ENCODE measurements at regions not wholly inside any gene's neighbourhood (a gene's known extent, or its start where the extent isn't known, plus 50 kb on each side); places are given as distances from the start of the nearest gene placed in this dataset.

GRCh38 chr2:64260817-64261216 lies 116.6 kb upstream of the PELI1 start:
- TF ChIP-seq, protein P1, sequence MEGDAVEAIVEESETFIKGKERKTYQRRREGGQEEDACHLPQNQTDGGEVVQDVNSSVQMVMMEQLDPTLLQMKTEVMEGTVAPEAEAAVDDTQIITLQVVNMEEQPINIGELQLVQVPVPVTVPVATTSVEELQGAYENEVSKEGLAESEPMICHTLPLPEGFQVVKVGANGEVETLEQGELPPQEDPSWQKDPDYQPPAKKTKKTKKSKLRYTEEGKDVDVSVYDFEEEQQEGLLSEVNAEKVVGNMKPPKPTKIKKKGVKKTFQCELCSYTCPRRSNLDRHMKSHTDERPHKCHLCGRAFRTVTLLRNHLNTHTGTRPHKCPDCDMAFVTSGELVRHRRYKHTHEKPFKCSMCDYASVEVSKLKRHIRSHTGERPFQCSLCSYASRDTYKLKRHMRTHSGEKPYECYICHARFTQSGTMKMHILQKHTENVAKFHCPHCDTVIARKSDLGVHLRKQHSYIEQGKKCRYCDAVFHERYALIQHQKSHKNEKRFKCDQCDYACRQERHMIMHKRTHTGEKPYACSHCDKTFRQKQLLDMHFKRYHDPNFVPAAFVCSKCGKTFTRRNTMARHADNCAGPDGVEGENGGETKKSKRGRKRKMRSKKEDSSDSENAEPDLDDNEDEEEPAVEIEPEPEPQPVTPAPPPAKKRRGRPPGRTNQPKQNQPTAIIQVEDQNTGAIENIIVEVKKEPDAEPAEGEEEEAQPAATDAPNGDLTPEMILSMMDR (IDR thresholded peaks at IDR 0.05), result no peak
- TF ChIP-seq SMC3 (IDR thresholded peaks at IDR 0.05; ENCODE audit: low read depth, low read length) (no peak), TEAD4 (IDR thresholded peaks at IDR 0.05; ENCODE audit: borderline replicate concordance, insufficient read depth) (no peak), RAD21 (IDR thresholded peaks at IDR 0.05; ENCODE audit: low read length) (no peak), EP300 (IDR thresholded peaks at IDR 0.05; ENCODE audit: borderline replicate concordance in 1 of 2, low read depth in 1 of 2, low read length in 1 of 2) (no peak), TCF12 (IDR thresholded peaks at IDR 0.05) (no peak), SIN3A (IDR thresholded peaks at IDR 0.05; ENCODE audit: borderline replicate concordance, low read depth, low read length) (no peak), EZH2phosphoT487 (IDR thresholded peaks at IDR 0.05; ENCODE audit: borderline replicate concordance, low read depth) (no peak)

All from SK-N-SH (cell line).